BLaER1 (cell line): ENCODE measurements at regions not wholly inside any gene's neighbourhood (a gene's known extent, or its start where the extent isn't known, plus 50 kb on each side); places are given as distances from the start of the nearest gene placed in this dataset.
A peak's percentile ranks its signal among the peaks of the same experiment; 100 is the strongest.

Experiments used
- H3K27ac ChIP-seq: shearing (Covaris generic); formaldehyde crosslinking; 2 replicates; pipeline ENCODE4 v1.8.1; 2022
- H3K27me3 ChIP-seq: shearing (Covaris generic); formaldehyde crosslinking; 2 replicates; pipeline ENCODE4 v1.8.1; 2022
- H3K36me3 ChIP-seq: shearing (Covaris generic); formaldehyde crosslinking; 2 replicates; pipeline ENCODE4 v1.8.1; 2022
- H3K4me1 ChIP-seq: shearing (Covaris generic); formaldehyde crosslinking; 2 replicates; pipeline ENCODE4 v1.8.1; 2022
- H3K4me2 ChIP-seq: shearing (Covaris generic); formaldehyde crosslinking; 2 replicates; pipeline ENCODE4 v1.8.1; 2022
- H3K4me3 ChIP-seq: shearing (Covaris generic); formaldehyde crosslinking; 2 replicates; pipeline ENCODE4 v1.8.1; 2022
- H3K9ac ChIP-seq: shearing (Covaris generic); formaldehyde crosslinking; 2 replicates; pipeline ENCODE4 v1.8.1; 2022
- H3K9me3 ChIP-seq: shearing (Covaris generic); formaldehyde crosslinking; 2 replicates; pipeline ENCODE4 v1.8.1; 2022
- H4K20me1 ChIP-seq: shearing (Covaris generic); formaldehyde crosslinking; 2 replicates; pipeline ENCODE4 v1.8.1; 2022
- Cebpa-rat ChIP-seq: shearing (Covaris generic); IDR thresholded peaks from 2 replicates; pipeline ENCODE4 v1.8.1; 2022

GRCh38 chr9:89706086-89706485 lies 101.3 kb downstream of the GADD45G start:
- TF ChIP-seq Cebpa-rat, result no peak
- no peaks in the 10 kb centered on the region for H3K36me3 ChIP-seq
- H3K9me3 ChIP-seq, result no peaks in the 10 kb centered on the region
- no peak overlapping the region for H3K9ac ChIP-seq
- H4K20me1 ChIP-seq, result no peaks in the 10 kb centered on the region
- no peak overlapping the region for H3K4me2 ChIP-seq
- no peak overlapping the region for H3K4me3 ChIP-seq
- H3K27ac ChIP-seq, result no peak overlapping the region
- H3K27me3 ChIP-seq, result no peaks in the 10 kb centered on the region
- H3K4me1 ChIP-seq, result peaks cover 43% of the 10 kb centered on the region

- no peak overlapping the region for H3K9ac ChIP-seq
These were observed 101.9 kb downstream of the GADD45G start for GRCh38 chr9:89706731-89707191.

GRCh38 chr9:89710697-89711096 lies 105.9 kb downstream of the GADD45G start:
- Histone ChIP-seq H3K36me3 (no peaks in the 10 kb centered on the region), H4K20me1 (no peaks in the 10 kb centered on the region), H3K4me1 (peaks cover 32% of the 10 kb centered on the region), H3K9me3 (no peaks in the 10 kb centered on the region), H3K4me3 (no peak overlapping the region), H3K27me3 (no peaks in the 10 kb centered on the region), H3K4me2 (peak overlapping the region; percentile 78), H3K27ac (peak overlapping the region; percentile 68), H3K9ac (no peak overlapping the region; the same call in 1 of the 2 replicates)
- no peak for TF ChIP-seq Cebpa-rat

More at GRCh38 chr9:89706731-89707191, 101.9 kb downstream of the GADD45G start:
- Histone ChIP-seq H4K20me1 (no peaks in the 10 kb centered on the region), H3K4me2 (peak overlapping the region; percentile 37; the same call in 1 of the 2 replicates), H3K9me3 (no peaks in the 10 kb centered on the region), H3K27ac (no peak overlapping the region), H3K36me3 (no peaks in the 10 kb centered on the region), H3K4me3 (no peak overlapping the region), H3K27me3 (no peaks in the 10 kb centered on the region), H3K4me1 (peaks cover 41% of the 10 kb centered on the region)
- TF ChIP-seq Cebpa-rat, result no peak

- Histone ChIP-seq H3K27me3 (no peaks in the 10 kb centered on the region), H3K4me3 (no peak overlapping the region), H4K20me1 (no peaks in the 10 kb centered on the region), H3K36me3 (no peaks in the 10 kb centered on the region), H3K9me3 (no peaks in the 10 kb centered on the region), H3K4me2 (peak overlapping the region; percentile 78; the same call in 1 of the 2 replicates), H3K9ac (no peak overlapping the region), H3K4me1 (peaks cover 34% of the 10 kb centered on the region), H3K27ac (no peak overlapping the region)
- TF ChIP-seq Cebpa-rat, result no peak
These were observed 107.1 kb downstream of the GADD45G start for GRCh38 chr9:89711866-89712265.

GRCh38 chr9:89712283-89712682 lies 107.5 kb downstream of the GADD45G start:
- no peak overlapping the region for H3K4me2 ChIP-seq
- peaks cover 31% of the 10 kb centered on the region for H3K4me1 ChIP-seq
- H4K20me1 ChIP-seq, result no peaks in the 10 kb centered on the region
- no peak overlapping the region for H3K4me3 ChIP-seq
- H3K9ac ChIP-seq, result no peak overlapping the region
- no peaks in the 10 kb centered on the region for H3K27me3 ChIP-seq
- no peaks in the 10 kb centered on the region for H3K9me3 ChIP-seq
- H3K27ac ChIP-seq, result no peak overlapping the region
- no peaks in the 10 kb centered on the region for H3K36me3 ChIP-seq
- no peak for TF ChIP-seq Cebpa-rat

- Histone ChIP-seq H3K4me3 (no peak overlapping the region), H3K36me3 (no peaks in the 10 kb centered on the region), H3K9ac (no peak overlapping the region), H3K4me1 (peaks cover 35% of the 10 kb centered on the region), H3K27ac (no peak overlapping the region), H3K9me3 (no peaks in the 10 kb centered on the region; the same call in 1 of the 2 replicates), H3K4me2 (no peak overlapping the region), H3K27me3 (no peaks in the 10 kb centered on the region), H4K20me1 (no peaks in the 10 kb centered on the region)
- no peak for TF ChIP-seq Cebpa-rat
These were observed 109.5 kb downstream of the GADD45G start for GRCh38 chr9:89714321-89714720.

- TF ChIP-seq Cebpa-rat, result peak; percentile 56; the same call in 1 of the 2 replicates
- Histone ChIP-seq H3K4me2 (no peak overlapping the region), H3K4me1 (peaks cover 40% of the 10 kb centered on the region), H3K27me3 (no peaks in the 10 kb centered on the region), H3K9me3 (no peaks in the 10 kb centered on the region; the same call in 1 of the 2 replicates), H3K27ac (no peak overlapping the region), H3K36me3 (no peaks in the 10 kb centered on the region), H3K9ac (no peak overlapping the region), H4K20me1 (no peaks in the 10 kb centered on the region), H3K4me3 (no peak overlapping the region)
These were observed 110.6 kb downstream of the GADD45G start for GRCh38 chr9:89715318-89715858.

GRCh38 chr9:89715881-89716280 lies 111.1 kb downstream of the GADD45G start:
- Histone ChIP-seq H3K27me3 (no peaks in the 10 kb centered on the region), H3K27ac (no peak overlapping the region), H3K9me3 (no peaks in the 10 kb centered on the region; the same call in 1 of the 2 replicates), H3K4me1 (peaks cover 40% of the 10 kb centered on the region), H3K36me3 (no peaks in the 10 kb centered on the region), H3K9ac (no peak overlapping the region), H3K4me3 (no peak overlapping the region), H4K20me1 (no peaks in the 10 kb centered on the region), H3K4me2 (no peak overlapping the region)
- TF ChIP-seq Cebpa-rat, result no peak

GRCh38 chr9:89716559-89716958 lies 111.7 kb downstream of the GADD45G start:
- H3K4me2 ChIP-seq, result peak overlapping the region; percentile 2; the same call in 1 of the 2 replicates

GRCh38 chr9:89718176-89718575 lies 113.4 kb downstream of the GADD45G start:
- Histone ChIP-seq H3K9me3 (no peaks in the 10 kb centered on the region; the same call in 1 of the 2 replicates), H4K20me1 (no peaks in the 10 kb centered on the region), H3K27me3 (no peaks in the 10 kb centered on the region), H3K4me3 (no peak overlapping the region), H3K4me2 (no peak overlapping the region), H3K9ac (no peak overlapping the region), H3K4me1 (peaks cover 48% of the 10 kb centered on the region), H3K36me3 (no peaks in the 10 kb centered on the region), H3K27ac (no peak overlapping the region)
- no peak for TF ChIP-seq Cebpa-rat

More at GRCh38 chr9:89716559-89716958, 111.7 kb downstream of the GADD45G start:
- Histone ChIP-seq H3K36me3 (no peaks in the 10 kb centered on the region), H3K27me3 (no peaks in the 10 kb centered on the region), H3K4me3 (no peak overlapping the region), H3K4me1 (peaks cover 40% of the 10 kb centered on the region), H3K27ac (no peak overlapping the region), H3K9me3 (no peaks in the 10 kb centered on the region; the same call in 1 of the 2 replicates), H3K9ac (no peak overlapping the region), H4K20me1 (no peaks in the 10 kb centered on the region)
- no peak for TF ChIP-seq Cebpa-rat
